ENCODE measurements at regions not wholly inside any gene's neighbourhood (a gene's known extent, or its start where the extent isn't known, plus 50 kb on each side); places are given as distances from the start of the nearest gene placed in this dataset.
"Not testable (repeated sequence)": the region's sequence is repeated elsewhere in the genome, so short reads cannot be mapped to it uniquely, and the experiment has no call there.

DNA sequence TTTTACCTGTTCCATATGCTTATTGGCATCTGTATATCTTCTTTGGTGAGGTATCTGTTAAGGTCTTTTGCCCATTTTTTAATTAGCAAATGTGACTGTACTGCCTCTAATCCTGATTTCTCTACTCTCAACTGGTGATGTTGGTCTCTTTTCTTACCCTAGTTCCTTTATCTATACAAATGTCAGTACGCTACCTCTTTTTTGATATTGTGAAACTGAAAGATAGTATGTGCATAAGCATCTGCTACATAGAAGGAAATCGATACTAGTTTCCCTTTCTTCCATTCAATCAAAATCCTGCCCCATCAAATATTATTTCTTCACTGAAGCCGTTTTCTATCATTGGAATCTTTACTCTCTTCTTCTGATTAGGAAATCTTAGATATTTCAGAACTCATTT, 194.9 kb upstream of the SPOPL start:
- Histone ChIP-seq H3K4me3 (no peak overlapping the region), H3K27me3 (no peaks in the 10 kb centered on the region), H3K36me3 (no peaks in the 10 kb centered on the region), H3K9me3 (no peaks in the 10 kb centered on the region), H3K4me1 (no peaks in the 10 kb centered on the region), H3K27ac (no peak overlapping the region)
- TF ChIP-seq POLR2A (IDR thresholded peaks at IDR 0.05) (no peak), POLR2AphosphoS5 (IDR thresholded peaks at IDR 0.05) (no peak)
- TF ChIP-seq, protein P1, sequence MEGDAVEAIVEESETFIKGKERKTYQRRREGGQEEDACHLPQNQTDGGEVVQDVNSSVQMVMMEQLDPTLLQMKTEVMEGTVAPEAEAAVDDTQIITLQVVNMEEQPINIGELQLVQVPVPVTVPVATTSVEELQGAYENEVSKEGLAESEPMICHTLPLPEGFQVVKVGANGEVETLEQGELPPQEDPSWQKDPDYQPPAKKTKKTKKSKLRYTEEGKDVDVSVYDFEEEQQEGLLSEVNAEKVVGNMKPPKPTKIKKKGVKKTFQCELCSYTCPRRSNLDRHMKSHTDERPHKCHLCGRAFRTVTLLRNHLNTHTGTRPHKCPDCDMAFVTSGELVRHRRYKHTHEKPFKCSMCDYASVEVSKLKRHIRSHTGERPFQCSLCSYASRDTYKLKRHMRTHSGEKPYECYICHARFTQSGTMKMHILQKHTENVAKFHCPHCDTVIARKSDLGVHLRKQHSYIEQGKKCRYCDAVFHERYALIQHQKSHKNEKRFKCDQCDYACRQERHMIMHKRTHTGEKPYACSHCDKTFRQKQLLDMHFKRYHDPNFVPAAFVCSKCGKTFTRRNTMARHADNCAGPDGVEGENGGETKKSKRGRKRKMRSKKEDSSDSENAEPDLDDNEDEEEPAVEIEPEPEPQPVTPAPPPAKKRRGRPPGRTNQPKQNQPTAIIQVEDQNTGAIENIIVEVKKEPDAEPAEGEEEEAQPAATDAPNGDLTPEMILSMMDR (IDR thresholded peaks at IDR 0.05) = no peak
- no peak for DNase-seq (ENCODE audit: low spot score in 2 of 2)
- intact Hi-C loops (cut with DNase I; ENCODE audit: low total_unique reads) = no loop called here

DNA sequence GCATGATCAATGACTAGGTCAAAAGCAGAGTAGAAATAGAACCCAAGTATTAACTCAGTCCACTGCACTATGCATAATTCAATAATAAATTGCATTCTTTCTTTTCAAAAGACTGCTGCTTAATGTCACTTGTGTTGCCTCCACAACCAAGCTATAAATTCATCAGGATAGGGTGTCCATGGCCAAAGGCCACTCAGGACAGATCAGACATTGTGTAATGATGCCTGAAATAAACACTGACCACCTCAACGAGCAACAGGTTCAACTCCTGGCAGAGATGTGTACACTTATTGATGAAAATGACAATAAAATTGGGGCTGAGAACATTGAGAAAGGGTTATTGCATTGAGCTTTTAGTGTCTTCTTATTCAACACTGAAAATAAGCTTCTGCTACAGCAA, 194.5 kb upstream of the SPOPL start:
- TF ChIP-seq POLR2A (IDR thresholded peaks at IDR 0.05) (no peak), POLR2AphosphoS5 (IDR thresholded peaks at IDR 0.05) (peak in 1 of 3 donors; percentile 32)
- Histone ChIP-seq H3K36me3 (no peaks in the 10 kb centered on the region), H3K27ac (no peak overlapping the region), H3K4me1 (no peaks in the 10 kb centered on the region), H3K9me3 (no peaks in the 10 kb centered on the region), H3K4me3 (no peak overlapping the region), H3K27me3 (no peaks in the 10 kb centered on the region)
- intact Hi-C loops (cut with DNase I; ENCODE audit: low total_unique reads) = no loop called here
- DNase-seq (ENCODE audit: low spot score in 2 of 2) = no peak

DNA sequence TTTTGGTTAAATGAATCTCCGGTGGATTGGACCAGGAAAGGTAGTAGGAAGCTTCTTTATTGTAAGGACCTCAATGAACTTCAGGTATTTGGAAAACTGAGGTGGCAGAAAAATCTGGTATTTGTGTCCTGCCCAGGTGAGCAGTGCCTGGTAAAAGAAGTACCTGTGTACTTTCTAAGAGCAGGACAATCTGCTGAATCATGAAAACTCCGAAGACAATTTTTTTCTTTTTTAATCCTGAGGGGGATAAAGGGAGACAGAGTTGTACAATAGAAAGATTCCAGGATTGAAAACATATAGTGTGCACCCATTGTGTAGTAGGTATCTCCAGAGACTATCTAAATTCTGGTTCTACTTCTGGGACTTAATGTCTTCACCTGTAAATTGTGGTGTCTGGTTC, 191.8 kb upstream of the SPOPL start:
- no peaks in the 10 kb centered on the region for H3K27me3 ChIP-seq
- H3K4me1 ChIP-seq = no peaks in the 10 kb centered on the region
- no peak overlapping the region for H3K4me3 ChIP-seq
- H3K9me3 ChIP-seq = no peaks in the 10 kb centered on the region
- TF ChIP-seq, protein P1 (IDR thresholded peaks at IDR 0.05) = no peak
- TF ChIP-seq POLR2AphosphoS5 (IDR thresholded peaks at IDR 0.05) (no peak), POLR2A (IDR thresholded peaks at IDR 0.05) (no peak)
- intact Hi-C loops (cut with DNase I; ENCODE audit: low total_unique reads) = no loop called here
- DNase-seq (ENCODE audit: low spot score in 2 of 2) = no peak
- H3K36me3 ChIP-seq = no peaks in the 10 kb centered on the region
- H3K27ac ChIP-seq = no peak overlapping the region

DNA sequence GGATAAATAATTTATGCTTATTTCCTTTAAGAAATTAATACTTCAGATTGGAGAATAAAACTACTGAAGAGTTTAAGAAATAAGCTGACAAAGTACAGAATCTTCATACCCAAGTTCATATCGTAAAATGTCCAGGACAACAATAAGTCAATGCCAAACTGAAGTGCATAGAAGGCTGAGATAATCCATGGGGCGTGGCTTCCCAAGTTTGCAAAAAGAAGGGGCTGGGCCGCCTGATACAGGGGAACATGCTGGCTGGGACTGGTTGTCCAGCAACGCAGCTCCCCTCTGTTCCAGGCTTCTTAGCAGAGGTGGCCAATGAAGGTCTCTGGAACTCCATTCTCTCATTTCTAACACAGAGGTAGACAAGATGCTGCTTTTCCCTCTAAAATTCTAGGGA, 189.5 kb upstream of the SPOPL start:
- H3K9me3 ChIP-seq = no peaks in the 10 kb centered on the region
- intact Hi-C loops (cut with DNase I; ENCODE audit: low total_unique reads) = no loop called here
- H3K27ac ChIP-seq = no peak overlapping the region
- H3K36me3 ChIP-seq = no peaks in the 10 kb centered on the region
- TF ChIP-seq POLR2A (IDR thresholded peaks at IDR 0.05) = no peak
- TF ChIP-seq, protein P1 (IDR thresholded peaks at IDR 0.05) = no peak
- TF ChIP-seq POLR2AphosphoS5 (IDR thresholded peaks at IDR 0.05) = no peak
- DNase-seq (ENCODE audit: low spot score in 2 of 2) = no peak
- no peak overlapping the region for H3K4me3 ChIP-seq
- H3K27me3 ChIP-seq = no peaks in the 10 kb centered on the region
- H3K4me1 ChIP-seq = no peaks in the 10 kb centered on the region

DNA sequence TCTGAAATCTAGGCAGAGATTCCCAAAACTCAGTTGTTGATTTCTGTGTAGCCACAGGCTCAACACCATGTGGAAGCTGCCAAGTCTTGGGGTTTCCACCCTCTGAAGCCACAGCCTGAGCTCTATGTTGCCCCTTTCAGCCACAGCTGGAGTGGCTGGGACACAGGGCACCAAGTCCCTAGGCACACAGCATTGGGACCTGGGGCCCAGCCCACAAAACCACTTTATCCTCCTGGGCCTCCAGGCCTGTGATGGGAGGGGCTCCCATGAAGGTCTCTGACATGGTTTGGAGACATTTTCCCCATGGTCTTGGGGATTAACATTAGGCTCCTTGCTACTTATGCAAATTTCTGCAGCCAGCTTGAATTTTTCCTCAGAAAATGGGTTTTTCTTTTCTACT, 186.0 kb upstream of the SPOPL start:
- not testable (repeated sequence) for H3K36me3 ChIP-seq; H3K27me3 ChIP-seq; H3K4me1 ChIP-seq; DNase-seq (ENCODE audit: low spot score in 2 of 2); H3K9me3 ChIP-seq; H3K4me3 ChIP-seq; H3K27ac ChIP-seq
- intact Hi-C loops (cut with DNase I; ENCODE audit: low total_unique reads) = loop anchor here (1.0 kb wide), 1 partner anchor 14 kb away; no protein-coding TSS in a partner anchor

DNA sequence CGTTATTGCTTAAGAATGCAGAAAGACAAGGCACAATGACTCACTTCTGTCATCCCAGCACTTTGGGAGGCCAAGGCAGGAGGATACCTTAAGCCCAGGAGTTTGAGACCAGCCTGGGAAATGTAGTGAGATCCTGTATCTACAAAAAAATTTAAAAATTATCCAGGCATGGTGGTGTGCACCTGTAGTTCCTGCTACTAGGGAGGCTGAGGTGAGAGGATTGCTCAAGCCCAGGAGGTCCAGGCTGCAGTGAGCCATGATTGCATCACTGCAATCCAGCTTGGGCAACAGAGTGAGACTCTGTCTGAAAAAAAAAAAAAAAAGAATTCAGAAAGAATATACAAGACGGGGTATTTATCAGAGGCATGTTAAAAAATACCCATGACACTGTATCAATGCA, 182.0 kb upstream of the SPOPL start:
- H3K36me3 ChIP-seq = no peaks in the 10 kb centered on the region
- no peak overlapping the region for H3K4me3 ChIP-seq
- intact Hi-C loops (cut with DNase I; ENCODE audit: low total_unique reads) = no loop called here
- no peak for DNase-seq (ENCODE audit: low spot score in 2 of 2)
- no peak for TF ChIP-seq POLR2AphosphoS5 (IDR thresholded peaks at IDR 0.05)
- TF ChIP-seq, protein P1 (IDR thresholded peaks at IDR 0.05) = no peak
- no peak for TF ChIP-seq POLR2A (IDR thresholded peaks at IDR 0.05)
- H3K4me1 ChIP-seq = no peaks in the 10 kb centered on the region
- H3K27me3 ChIP-seq = no peaks in the 10 kb centered on the region
- H3K27ac ChIP-seq = no peak overlapping the region
- H3K9me3 ChIP-seq = no peaks in the 10 kb centered on the region

All from breast epithelium (tissue), 4 donors.